Heart right ventricle (tissue), 16 donors: ENCODE measurements at regions not wholly inside any gene's neighbourhood (a gene's known extent, or its start where the extent isn't known, plus 50 kb on each side); places are given as distances from the start of the nearest gene placed in this dataset.

ENCODE experiments used
- ATAC-seq, 8 donors: fragments of 200-7000 bp; cut with Tn5 transposase; one replicate each; pipeline ENCODE4 v1.9.1; 2020; ENCODE audit warnings: mild to moderate bottlenecking in 8 of 8, moderate library complexity in 8 of 8, moderate number of reproducible peaks in 1 of 8
- DNase-seq, 2 donors: peaks; one replicate each; pipeline ENCODE4 v3.0.0-alpha.2; 2020
- H3K27ac ChIP-seq, 10 donors: fragments of 200-600 bp; sonication (generic) in 2 of 10; one replicate each; pipeline versions ENCODE4 v1.5.0 to v1.8.0; 2020 to 2022; ENCODE audit warnings: mild to moderate bottlenecking in 3 of 10
- H3K27me3 ChIP-seq, 7 donors: fragments of 200-600 bp; one replicate each; pipeline ENCODE4 v1.8.0; 2021 to 2022; ENCODE audit warnings: mild to moderate bottlenecking in 2 of 7
- H3K36me3 ChIP-seq, 9 donors: fragments of 200-600 bp; sonication (generic) in 1 of 9; one replicate each; pipeline versions ENCODE4 v1.5.0 to v1.8.0; 2020 to 2022; ENCODE audit warnings: mild to moderate bottlenecking in 2 of 9
- H3K4me1 ChIP-seq, 9 donors: fragments of 200-600 bp; sonication (generic) in 1 of 9; one replicate each; pipeline versions ENCODE4 v1.5.0 to v1.8.0; 2020 to 2022; ENCODE audit warnings: mild to moderate bottlenecking in 4 of 9
- H3K4me3 ChIP-seq, 10 donors: fragments of 200-600 bp; sonication (generic) in 2 of 10; one replicate each; pipeline versions ENCODE4 v1.5.0 to v1.8.0; 2020 to 2022; ENCODE audit warnings: mild to moderate bottlenecking in 7 of 10, moderate library complexity in 2 of 10
- H3K9me3 ChIP-seq, 11 donors: fragments of 200-600 bp in 10 of 11; sonication (generic) in 2 of 11; one replicate each; pipeline versions ENCODE4 v1.5.0 to v1.8.0; 2013 to 2022; ENCODE audit warnings: mild to moderate bottlenecking in 2 of 11, control low read depth in 1 of 11, moderate library complexity in 1 of 11
- WGBS, 2 donors: extraction: QIAGEN DNeasy Blood & Tissue Kit; methylation state at CpG; one replicate each; pipeline ENCODE4 v1.1.7; 2013; ENCODE audit warnings: inconsistent platforms in 1 of 2; 5-methylcytosine and 5-hydroxymethylcytosine counted together
- intact Hi-C, 10 donors: fragments of 100-400 bp; cut with DNase I; formaldehyde crosslinking; loops; one replicate each; pipeline versions ENCODE4 v1.11.1 to v1.14.2; 2022
- TF ChIP-seq, protein P1 (sequence below), 9 donors: fragments of 200-600 bp; sonication (generic) in 2 of 9; IDR thresholded peaks; one replicate each; pipeline versions ENCODE4 v1.5.0 to v1.8.0; 2021 to 2022; ENCODE audit warnings: antibody characterized with exemption in 9 of 9, mild to moderate bottlenecking in 5 of 9, moderate library complexity in 1 of 9
- donor health status: Arrhythmogenic right ventricular cardiomyopathy.
- donor health status: ischemic (EF 13 %, LVEDD 7.1; RV severe dilation, severe dysfunction).
- donor health status: healthy with polysubstance abuse.
- donor health status: DM: no; HTN: yes; CAD: no.
- donor health status: DM: no; HTN: no; CAD: no.
- donor health status: ischemic (EF 25% LVEDD 6.9; RV normal size, moderate dysfunction).
- donor health status: ischemic (EF 25% LVEDD 5.7; RV mildly dilated, moderate dysfunction).
- donor health status: healthy.
- donor health status: DM: yes; HTN: yes; CAD: no.
- donor health status: Ischemic cardiomyopathy.
- donor health status: ischemic (EF 35%, LVEDD 5.7; RV mildly dilated, moderate dysfunction).
- donor health status: nonischemic (EF 11% LVEDD 7.7; RV severe dilation, severe dysfunction).
- donor health status: DM: yes; HTN: yes; CAD: no.
- donor health status: PGD.
- donor health status: ischemic (EF 29% LVEDD 5.4; RV normal size, mild dysfunction).
- donor health status: nonischemic (EF 23%, LVEDD 6.1; RV moderate dilation, normal function).

DNA sequence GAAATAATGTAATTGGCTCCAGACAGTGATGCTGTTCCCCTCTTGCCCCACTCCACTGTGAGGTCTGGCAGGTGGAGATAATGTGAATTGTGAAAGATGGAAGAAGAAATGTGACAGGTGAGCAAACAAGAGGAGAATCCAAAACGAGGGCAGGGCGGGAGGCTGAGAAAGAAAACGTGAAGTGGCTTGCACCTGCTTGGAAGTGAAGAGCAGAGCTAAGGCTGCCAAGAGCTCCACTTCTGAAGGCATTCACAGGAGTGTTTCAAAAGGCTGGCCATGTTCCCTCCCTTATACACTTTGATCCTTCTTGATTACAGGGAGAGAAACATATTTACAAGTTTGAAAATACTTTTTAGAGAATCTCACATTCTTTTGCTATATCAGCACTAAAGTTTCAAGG is 359.4 kb downstream of the EPHA7 start:
- Histone ChIP-seq H3K27ac (no peak overlapping the region), H3K4me3 (no peak overlapping the region), H3K27me3 (no peaks in the 10 kb centered on the region), H3K4me1 (no peaks in the 10 kb centered on the region), H3K36me3 (no peaks in the 10 kb centered on the region), H3K9me3 (no peaks in the 10 kb centered on the region)
- TF ChIP-seq, protein P1, sequence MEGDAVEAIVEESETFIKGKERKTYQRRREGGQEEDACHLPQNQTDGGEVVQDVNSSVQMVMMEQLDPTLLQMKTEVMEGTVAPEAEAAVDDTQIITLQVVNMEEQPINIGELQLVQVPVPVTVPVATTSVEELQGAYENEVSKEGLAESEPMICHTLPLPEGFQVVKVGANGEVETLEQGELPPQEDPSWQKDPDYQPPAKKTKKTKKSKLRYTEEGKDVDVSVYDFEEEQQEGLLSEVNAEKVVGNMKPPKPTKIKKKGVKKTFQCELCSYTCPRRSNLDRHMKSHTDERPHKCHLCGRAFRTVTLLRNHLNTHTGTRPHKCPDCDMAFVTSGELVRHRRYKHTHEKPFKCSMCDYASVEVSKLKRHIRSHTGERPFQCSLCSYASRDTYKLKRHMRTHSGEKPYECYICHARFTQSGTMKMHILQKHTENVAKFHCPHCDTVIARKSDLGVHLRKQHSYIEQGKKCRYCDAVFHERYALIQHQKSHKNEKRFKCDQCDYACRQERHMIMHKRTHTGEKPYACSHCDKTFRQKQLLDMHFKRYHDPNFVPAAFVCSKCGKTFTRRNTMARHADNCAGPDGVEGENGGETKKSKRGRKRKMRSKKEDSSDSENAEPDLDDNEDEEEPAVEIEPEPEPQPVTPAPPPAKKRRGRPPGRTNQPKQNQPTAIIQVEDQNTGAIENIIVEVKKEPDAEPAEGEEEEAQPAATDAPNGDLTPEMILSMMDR (IDR thresholded peaks at IDR 0.05), result no peak
- ATAC-seq, result no peak
- 34 to 35% methylated on average over 3 of the region's 3 CpGs for WGBS, 2 donors
- intact Hi-C loops, result no loop called here
- DNase-seq, result no peak

DNA sequence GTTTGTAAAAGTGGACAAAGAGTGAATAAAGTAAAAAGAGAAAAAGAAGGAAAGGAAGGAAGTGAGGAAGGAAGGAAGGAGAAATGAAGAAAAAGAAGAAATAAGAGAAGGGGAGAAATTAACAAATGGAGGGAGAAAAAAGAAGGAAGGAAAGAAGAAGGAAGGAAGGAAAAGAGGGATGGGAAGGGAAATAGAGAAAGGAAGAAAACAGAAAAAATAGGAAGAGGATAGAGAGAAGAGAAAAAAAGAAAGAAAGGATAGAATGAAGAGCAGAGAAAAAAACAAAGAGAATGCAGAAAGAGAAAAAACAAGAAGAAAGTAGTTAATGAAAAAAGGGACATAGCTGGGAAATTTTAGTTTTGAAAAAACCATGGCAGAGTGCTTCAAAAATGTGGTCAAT is 361.8 kb downstream of the EPHA7 start:
- Histone ChIP-seq H3K27ac (no peak overlapping the region), H3K36me3 (no peaks in the 10 kb centered on the region), H3K4me1 (no peaks in the 10 kb centered on the region), H3K27me3 (no peaks in the 10 kb centered on the region), H3K4me3 (no peak overlapping the region), H3K9me3 (no peaks in the 10 kb centered on the region)
- intact Hi-C loops, result no loop called here
- TF ChIP-seq, protein P1 (IDR thresholded peaks at IDR 0.05), result no peak
- DNase-seq, result no peak
- no peak for ATAC-seq

DNA sequence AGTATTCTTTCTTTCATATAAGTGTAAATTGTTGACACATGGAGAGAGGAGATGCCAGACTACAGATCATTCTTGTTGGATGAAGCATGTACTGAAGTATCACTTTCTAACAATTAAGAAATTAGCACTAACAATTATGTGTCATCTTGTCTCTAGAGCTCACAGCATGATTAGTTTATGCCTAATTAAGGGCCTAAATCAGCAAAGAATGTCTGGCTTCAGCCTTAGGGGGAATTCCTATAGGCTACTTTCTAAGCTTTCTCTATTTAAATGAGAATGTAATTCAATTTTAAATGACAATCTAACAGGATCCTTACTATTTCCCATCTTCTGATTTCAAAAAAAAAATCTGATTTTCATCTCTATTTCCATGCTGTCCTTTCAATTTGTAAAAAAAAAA is 371.0 kb downstream of the EPHA7 start:
- TF ChIP-seq, protein P1 (IDR thresholded peaks at IDR 0.05), result no peak
- Histone ChIP-seq H3K9me3 (no peaks in the 10 kb centered on the region), H3K4me1 (no peaks in the 10 kb centered on the region), H3K36me3 (no peaks in the 10 kb centered on the region), H3K27me3 (no peaks in the 10 kb centered on the region), H3K4me3 (no peak overlapping the region), H3K27ac (no peak overlapping the region)
- DNase-seq (no peak), ATAC-seq (no peak)
- intact Hi-C loops, result no loop called here

DNA sequence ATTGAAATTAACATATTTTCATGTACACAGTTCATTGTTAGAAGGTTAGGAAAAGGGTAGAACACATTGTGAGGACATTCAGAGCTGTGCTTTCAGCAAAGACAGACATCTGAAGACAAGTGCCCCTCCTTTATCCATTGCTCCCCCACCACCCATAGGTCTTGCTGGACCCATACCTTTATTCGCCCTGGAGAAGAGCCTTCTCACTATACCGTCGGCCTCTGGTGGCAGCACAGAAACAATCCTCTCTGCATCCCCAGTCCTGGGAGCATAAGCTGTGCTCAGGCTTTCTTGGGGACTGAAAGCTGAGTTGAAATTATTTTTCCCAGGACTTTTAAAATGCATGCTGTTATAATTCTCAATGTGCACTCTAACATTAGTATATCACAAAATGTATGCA is 372.3 kb downstream of the EPHA7 start:
- DNase-seq (no peak), ATAC-seq (no peak)
- intact Hi-C loops, result no loop called here
- WGBS, 2 donors, result 82 to 84% methylated on average over 3 of the region's 3 CpGs
- no peaks in the 10 kb centered on the region for H3K27me3 ChIP-seq
- TF ChIP-seq, protein P1 (IDR thresholded peaks at IDR 0.05), result no peak
- no peak overlapping the region for H3K4me3 ChIP-seq
- H3K36me3 ChIP-seq, result no peaks in the 10 kb centered on the region
- no peaks in the 10 kb centered on the region for H3K9me3 ChIP-seq
- H3K4me1 ChIP-seq, result no peaks in the 10 kb centered on the region
- H3K27ac ChIP-seq, result no peak overlapping the region

DNA sequence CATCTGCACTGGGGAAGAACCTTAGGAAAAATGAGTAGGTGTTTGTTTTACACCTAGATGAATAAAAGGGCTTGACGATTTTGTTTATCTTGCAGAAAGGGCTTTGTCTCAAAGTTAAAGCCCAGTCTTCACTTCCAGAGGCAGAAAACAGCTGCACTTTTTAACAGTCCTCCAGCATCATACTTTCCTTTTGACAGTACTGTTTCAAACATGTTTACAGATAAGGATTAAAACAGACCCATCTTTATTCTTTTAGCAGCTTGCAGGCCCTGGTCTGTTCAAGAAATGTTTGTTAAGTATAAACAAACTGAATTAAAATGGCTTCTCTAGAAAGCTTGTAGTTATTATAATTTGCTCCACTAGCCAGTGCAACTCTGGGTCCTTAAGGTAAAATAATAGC is 374.2 kb downstream of the EPHA7 start:
- TF ChIP-seq, protein P1 (IDR thresholded peaks at IDR 0.05), result no peak
- 16 to 39% methylated on average over 1 of the region's 1 CpG for WGBS, 2 donors
- no peak for DNase-seq
- H3K9me3 ChIP-seq, result no peaks in the 10 kb centered on the region
- intact Hi-C loops, result no loop called here
- no peak overlapping the region for H3K27ac ChIP-seq
- H3K4me3 ChIP-seq, result no peak overlapping the region
- no peaks in the 10 kb centered on the region for H3K36me3 ChIP-seq
- no peaks in the 10 kb centered on the region for H3K4me1 ChIP-seq
- ATAC-seq, result no peak
- H3K27me3 ChIP-seq, result no peaks in the 10 kb centered on the region
